AG09319 (cell line): ENCODE measurements at regions not wholly inside any gene's neighbourhood (a gene's known extent, or its start where the extent isn't known, plus 50 kb on each side); places are given as distances from the start of the nearest gene placed in this dataset.
"Not testable (repeated sequence)": the region's sequence is repeated elsewhere in the genome, so short reads cannot be mapped to it uniquely, and the experiment has no call there.

Experiments used
- DNase-seq: peaks from one replicate; pipeline ENCODE4 v3.0.0-alpha.2; 2010; ENCODE audit warnings: low read depth; ENCODE audit errors: extremely low read depth
- TF ChIP-seq, protein P1 (sequence below): IDR thresholded peaks from 2 replicates; pipeline ENCODE4 v1.5.1; 2011; ENCODE audit warnings: low read depth, mild to moderate bottlenecking, inconsistent platforms, low read length, moderate library complexity

DNA sequence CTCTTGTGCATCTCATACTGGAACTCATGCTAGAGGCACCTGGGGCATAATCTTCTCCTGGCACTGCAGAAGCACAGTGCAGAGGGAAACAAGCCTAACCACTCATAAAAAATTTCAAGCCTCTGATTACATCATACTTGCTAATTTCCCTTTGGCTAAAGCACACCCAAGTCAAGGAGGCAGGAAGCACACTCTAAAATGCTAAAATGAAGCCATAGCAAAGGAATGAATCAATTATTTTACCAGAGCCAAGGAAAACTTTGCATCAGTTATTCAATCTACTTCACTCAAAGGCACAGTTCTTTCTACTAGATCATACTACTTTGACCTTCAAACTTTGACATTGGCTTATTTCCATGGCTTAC is 79.6 kb upstream of the SPOPL start:
- TF ChIP-seq, protein P1, sequence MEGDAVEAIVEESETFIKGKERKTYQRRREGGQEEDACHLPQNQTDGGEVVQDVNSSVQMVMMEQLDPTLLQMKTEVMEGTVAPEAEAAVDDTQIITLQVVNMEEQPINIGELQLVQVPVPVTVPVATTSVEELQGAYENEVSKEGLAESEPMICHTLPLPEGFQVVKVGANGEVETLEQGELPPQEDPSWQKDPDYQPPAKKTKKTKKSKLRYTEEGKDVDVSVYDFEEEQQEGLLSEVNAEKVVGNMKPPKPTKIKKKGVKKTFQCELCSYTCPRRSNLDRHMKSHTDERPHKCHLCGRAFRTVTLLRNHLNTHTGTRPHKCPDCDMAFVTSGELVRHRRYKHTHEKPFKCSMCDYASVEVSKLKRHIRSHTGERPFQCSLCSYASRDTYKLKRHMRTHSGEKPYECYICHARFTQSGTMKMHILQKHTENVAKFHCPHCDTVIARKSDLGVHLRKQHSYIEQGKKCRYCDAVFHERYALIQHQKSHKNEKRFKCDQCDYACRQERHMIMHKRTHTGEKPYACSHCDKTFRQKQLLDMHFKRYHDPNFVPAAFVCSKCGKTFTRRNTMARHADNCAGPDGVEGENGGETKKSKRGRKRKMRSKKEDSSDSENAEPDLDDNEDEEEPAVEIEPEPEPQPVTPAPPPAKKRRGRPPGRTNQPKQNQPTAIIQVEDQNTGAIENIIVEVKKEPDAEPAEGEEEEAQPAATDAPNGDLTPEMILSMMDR, result no peak
- peak; percentile 32 for DNase-seq

DNA sequence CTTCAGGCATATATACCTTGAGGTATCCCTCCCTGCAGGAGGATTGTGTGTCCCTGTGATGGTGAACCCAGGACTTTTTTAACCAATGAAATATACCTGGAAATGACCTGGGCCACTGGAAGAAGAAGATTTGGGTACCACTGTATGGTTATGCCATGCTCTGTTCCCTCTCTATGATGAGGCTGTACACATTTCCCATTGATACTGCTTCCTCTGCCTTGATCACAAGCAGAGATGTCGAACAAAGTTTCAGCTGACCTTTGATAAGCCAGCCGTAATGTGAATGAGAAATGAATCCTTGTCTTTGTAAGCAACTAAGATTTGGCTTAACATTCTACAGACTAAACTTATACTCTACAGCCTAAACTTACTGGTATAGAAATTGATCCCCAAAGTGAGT is 78.4 kb upstream of the SPOPL start:
- DNase-seq, result no peak
- TF ChIP-seq, protein P1, result no peak

DNA sequence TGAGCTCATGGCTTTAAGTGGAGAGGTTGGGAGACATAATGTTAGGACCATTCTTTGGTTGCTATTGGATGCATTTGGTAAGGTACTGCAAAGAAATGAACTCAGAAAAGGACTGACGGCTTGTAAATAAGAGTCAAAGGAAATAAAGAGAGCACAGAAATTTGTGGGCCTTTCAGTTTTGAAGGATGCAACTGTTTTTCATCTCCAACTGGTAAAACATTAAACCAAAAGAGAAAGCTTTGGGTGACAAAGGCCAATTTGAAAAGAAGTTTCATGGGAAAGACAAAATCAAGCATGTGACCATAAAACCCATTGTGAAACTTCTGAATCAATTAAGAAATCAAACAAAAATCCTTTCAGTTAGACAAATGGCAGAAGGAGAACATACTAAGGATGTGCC is 77.8 kb upstream of the SPOPL start:
- no peak for DNase-seq
- TF ChIP-seq, protein P1, result no peak

DNA sequence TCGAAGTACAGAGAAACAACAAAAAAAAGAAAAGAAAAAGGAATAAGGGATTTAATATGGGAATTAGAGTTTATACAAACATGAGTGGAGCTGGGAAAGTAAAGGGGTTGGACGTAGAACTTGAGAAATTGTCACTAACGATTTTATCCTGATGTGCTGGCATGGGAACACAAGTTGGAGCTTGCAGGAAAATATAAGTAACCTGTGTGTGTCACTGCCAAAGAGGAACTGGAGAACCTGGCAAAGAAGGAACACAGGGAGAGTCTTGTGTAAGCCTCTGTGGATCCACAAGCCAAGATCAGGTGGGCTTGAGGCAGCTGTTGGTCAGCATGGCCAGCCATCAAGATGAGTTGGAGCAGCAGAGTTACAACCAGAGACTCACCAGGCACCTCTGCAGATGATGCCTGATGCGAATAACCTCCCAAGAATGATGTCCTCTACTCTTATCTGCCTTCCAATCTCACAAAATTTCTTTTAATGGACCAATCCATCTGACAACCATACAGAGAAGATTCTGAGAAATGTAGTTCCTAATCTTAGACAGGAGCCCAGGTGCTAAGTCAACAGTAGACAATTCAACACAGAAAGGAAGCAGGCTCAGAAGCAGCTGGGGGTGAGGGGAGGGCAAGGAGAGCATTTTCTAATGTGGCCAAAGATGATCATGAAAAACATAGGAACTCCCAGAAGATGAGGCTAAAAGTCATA is 77.0 kb upstream of the SPOPL start:
- DNase-seq, result no peak
- TF ChIP-seq, protein P1, result no peak

DNA sequence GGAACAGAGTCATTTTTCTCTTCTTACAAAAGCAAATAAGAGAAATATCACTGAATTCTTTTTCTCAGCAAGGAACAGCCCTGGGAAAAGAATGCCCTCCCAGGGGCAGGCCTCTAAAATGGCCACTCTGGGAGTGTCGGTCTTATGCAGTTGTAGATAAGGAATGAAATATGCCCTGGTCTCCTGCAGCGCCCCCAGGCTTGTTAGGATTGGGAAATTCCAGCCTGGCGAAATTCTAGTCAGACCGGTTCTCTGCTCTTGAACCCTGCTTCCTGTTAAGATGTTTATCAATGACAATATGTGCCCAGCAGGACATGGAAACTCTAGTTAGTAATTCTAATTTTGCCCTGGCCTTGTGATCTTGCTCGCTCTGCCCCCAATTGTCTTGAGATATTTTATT is 75.5 kb upstream of the SPOPL start:
- not testable (repeated sequence) for DNase-seq

DNA sequence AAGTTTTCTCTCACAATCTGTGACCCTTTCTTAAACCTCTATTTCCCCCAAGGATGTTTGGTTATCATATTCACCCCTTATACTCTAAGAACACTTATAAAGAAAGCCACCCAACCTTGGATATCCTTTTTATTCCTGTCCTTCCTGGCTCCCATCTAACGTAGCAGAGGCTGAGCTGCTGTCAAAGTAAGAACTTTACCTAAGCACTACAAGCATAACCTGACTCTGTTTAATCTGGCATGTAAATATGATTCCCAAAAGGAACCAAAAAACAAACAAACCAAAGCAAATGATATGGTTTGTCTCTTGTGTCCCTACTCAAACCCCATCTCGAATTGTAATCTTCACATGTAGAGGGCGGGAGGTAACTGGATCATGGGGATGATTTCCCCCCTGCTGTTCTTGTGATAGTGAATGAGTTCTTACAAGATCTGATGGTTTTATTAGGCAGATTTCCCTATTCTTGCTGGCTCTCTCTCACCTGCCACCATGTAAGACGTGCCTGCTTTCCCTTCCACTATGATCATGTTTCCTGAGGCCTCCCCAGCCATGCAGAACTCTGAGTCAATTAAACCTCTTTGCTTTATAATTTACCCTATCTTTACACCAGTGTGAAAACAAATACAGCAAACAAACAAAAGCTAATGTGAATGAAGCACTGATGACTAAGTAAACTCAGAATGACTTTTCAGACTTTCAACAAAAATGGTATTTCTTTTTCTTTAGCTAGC is 72.7 kb upstream of the SPOPL start:
- TF ChIP-seq, protein P1, result no peak
- DNase-seq, result no peak

DNA sequence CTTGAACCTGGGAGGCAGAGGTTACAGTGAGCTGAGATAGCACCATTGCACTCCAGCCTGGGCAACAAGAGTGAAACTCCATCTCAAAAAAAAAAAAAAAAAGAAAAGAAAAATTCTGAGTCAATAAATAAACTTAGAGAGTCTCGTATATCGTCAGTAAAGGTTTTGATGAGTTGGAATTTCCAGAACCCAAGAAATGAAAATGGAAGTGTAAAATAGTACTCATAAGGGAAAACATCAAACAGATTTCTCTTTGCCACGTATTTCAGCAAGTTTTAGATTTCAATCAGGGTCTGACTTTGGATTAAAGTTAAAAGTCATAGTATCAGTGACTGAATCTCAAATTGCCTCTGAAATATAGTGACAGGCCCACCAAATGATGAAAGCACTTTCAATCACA is 71.4 kb upstream of the SPOPL start:
- TF ChIP-seq, protein P1, result no peak
- DNase-seq, result no peak
